Embryonic facial prominence (tissue), 1 donor: ENCODE measurements at regions not wholly inside any gene's neighbourhood (a gene's known extent, or its start where the extent isn't known, plus 50 kb on each side); places are given as distances from the start of the nearest gene placed in this dataset.
"Not testable (repeated sequence)": the region's sequence is repeated elsewhere in the genome, so short reads cannot be mapped to it uniquely, and the experiment has no call there.

Experiments used
- DNase-seq: peaks from one replicate; pipeline ENCODE4 v3.0.0-alpha.2; 2016; ENCODE audit errors: extremely low spot score

- DNase-seq, result no peak
Measured at GRCh38 chr7:25444991-25445390, 216.7 kb upstream of the NPVF start.

GRCh38 chr7:25448301-25448700 lies 220.0 kb upstream of the NPVF start:
- DNase-seq, result no peak

- DNase-seq, result no peak
Measured at GRCh38 chr7:25454020-25454419, 225.7 kb upstream of the NPVF start.

GRCh38 chr7:25454562-25455041 lies 226.3 kb upstream of the NPVF start:
- DNase-seq, result no peak

GRCh38 chr7:25455683-25456251 lies 227.5 kb upstream of the NPVF start:
- no peak for DNase-seq

- DNase-seq, result no peak
Measured at GRCh38 chr7:25456467-25457171, 228.3 kb upstream of the NPVF start.

- DNase-seq, result no peak
Measured at GRCh38 chr7:25459057-25459456, 230.8 kb upstream of the NPVF start.

- no peak for DNase-seq
Measured at GRCh38 chr7:25460433-25460832, 232.1 kb upstream of the NPVF start.

GRCh38 chr7:25469669-25470068 lies 241.4 kb upstream of the NPVF start:
- no peak for DNase-seq

GRCh38 chr7:25476863-25477499 lies 248.7 kb upstream of the NPVF start:
- no peak for DNase-seq

GRCh38 chr7:25478221-25478620 lies 249.9 kb upstream of the NPVF start:
- not testable (repeated sequence) for DNase-seq

GRCh38 chr7:25478925-25479324 lies 250.6 kb upstream of the NPVF start:
- DNase-seq, result no peak

GRCh38 chr7:25481891-25482290 lies 253.6 kb upstream of the NPVF start:
- no peak for DNase-seq

GRCh38 chr7:25482631-25483030 lies 254.3 kb upstream of the NPVF start:
- DNase-seq, result no peak

GRCh38 chr7:25485026-25485425 lies 256.7 kb upstream of the NPVF start:
- no peak for DNase-seq

- DNase-seq, result no peak
Measured at GRCh38 chr7:25486656-25487055, 258.4 kb upstream of the NPVF start.

- no peak for DNase-seq
Measured at GRCh38 chr7:25493805-25494366, 265.6 kb upstream of the NPVF start.

- DNase-seq, result no peak
Measured at GRCh38 chr7:25494896-25495295, 266.6 kb upstream of the NPVF start.

GRCh38 chr7:25495342-25496250 lies 267.3 kb upstream of the NPVF start:
- DNase-seq, result no peak

- DNase-seq, result no peak
Measured at GRCh38 chr7:25496476-25497368, 268.4 kb upstream of the NPVF start.
